Ureter (tissue), 1 donor: ENCODE measurements at regions not wholly inside any gene's neighbourhood (a gene's known extent, or its start where the extent isn't known, plus 50 kb on each side); places are given as distances from the start of the nearest gene placed in this dataset.

ENCODE experiments used
- DNase-seq: peaks from one replicate; pipeline ENCODE4 v3.0.0-alpha.2; 2020; ENCODE audit warnings: low spot score
- donor health status: DM: yes; HTN: yes; CAD: no.

DNA sequence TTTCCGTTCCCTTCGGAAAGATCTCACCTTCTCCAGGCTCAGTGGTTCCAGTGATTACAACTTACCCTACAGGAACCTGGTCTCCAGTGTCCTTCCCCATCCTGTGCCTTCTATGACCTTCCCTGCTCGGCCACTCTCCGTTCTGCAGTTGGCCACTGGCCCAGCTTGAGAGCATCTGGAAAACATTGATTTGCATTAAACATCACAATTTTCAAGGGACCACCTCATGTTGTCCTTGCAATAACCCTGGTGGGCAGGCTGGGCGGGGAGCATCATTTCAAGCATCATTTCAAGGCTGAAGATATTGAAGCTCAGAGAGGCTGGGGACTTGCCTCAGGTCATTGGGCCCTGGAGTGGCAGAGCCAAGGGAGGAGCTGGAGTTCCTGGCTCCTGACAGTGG, 177.4 kb downstream of the SEC61B start:
- no peak for DNase-seq

DNA sequence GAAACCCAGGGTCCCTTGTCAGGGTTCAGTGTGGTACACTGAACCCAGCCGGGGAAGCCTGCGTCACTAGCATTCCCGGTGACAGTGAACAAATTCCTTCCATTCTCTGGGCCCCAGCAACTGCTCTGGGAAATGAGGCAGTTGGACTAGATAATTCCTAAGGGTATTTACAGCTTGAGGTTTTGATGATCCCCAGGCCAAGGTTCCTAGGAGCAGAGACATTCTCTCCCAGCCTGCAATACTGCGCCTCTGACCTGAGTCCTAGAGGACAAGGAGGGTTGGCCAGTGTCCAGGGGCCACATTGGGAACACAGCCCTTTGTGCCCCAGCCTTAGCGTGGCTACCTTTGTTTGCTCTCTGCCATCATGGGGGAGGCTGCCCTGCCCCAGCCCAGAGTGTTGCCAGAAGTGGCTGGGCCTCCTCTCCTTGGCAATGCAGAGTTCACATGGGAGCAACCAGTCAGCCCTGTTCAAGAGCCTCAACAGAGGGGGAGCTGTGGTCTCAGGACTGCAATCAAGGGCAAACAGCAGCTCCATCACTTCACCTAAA, 178.2 kb downstream of the SEC61B start:
- DNase-seq, result no peak

DNA sequence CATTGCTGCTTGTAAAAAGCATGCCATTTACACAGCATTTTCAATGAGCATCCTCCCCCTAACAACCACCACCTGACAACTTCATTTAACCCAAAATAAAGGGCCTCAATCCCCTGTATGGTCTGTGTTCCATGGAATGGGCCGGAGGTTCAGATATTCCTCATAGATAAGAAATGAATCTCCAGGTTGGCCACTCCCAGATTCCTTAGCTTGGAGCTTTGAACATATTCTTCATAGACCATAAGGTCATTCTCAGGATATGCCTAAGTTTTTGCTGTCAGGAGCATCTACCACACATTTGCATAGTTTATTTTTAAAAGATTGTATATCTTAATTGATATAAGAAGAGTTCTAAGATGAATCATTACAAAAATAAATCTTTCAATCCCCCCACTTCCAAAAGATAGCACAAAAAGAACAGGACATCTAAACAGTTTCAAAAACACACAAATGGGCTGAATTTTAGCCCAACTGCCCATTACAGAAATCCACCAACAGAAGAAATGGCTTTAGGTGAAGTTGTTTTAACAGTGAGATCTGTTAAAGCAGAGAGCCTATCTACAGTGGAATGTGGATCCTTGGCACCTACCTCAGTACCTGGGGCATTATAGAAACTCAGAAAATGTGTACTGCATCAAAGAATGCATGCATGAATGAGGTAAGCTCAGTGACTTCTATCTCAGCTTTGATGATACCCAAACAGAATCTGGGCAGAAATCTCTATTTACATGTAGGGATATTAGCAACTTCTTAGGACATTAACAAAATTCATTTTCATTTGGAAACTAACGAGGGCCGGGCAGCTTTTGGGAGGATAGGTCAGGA, 179.8 kb downstream of the SEC61B start:
- DNase-seq, result no peak

DNA sequence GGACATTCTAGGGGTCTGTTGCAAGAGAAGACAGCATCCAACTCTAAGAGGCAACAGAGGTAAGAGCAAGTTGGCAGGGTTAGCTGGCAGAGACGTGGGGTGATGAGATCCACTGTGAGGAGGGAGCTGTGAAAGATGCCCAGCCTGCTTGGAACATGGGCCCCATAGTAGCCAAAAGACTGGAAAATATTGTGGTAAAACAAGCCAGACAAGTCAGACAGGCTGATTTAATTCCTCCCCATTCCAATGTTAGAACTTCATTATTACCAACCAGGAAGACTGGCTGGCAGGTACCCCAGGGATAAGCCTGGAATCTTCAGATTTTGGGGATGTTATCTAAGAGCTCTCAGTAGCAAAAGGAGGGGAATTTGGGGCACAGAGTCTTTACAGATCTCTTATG, 181.3 kb downstream of the SEC61B start:
- DNase-seq, result no peak

DNA sequence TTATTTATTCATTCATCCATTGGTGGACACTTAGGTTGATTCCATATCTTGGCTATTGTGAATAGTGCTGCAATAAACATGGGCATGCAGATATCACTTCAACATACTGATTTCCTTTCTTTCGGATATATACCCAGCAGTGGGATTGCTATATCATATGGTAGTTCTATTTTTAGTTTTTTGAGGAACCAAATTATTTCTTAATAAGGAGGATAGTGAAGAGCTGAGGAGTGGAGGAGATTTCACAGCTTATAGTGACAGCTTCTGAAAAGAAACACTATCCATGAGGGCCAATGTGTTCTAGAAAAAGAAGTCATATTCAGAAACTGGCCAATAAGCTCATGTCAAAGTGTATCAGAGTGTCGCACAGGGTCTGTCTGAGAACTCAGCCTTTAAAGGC, 183.3 kb downstream of the SEC61B start:
- no peak for DNase-seq

DNA sequence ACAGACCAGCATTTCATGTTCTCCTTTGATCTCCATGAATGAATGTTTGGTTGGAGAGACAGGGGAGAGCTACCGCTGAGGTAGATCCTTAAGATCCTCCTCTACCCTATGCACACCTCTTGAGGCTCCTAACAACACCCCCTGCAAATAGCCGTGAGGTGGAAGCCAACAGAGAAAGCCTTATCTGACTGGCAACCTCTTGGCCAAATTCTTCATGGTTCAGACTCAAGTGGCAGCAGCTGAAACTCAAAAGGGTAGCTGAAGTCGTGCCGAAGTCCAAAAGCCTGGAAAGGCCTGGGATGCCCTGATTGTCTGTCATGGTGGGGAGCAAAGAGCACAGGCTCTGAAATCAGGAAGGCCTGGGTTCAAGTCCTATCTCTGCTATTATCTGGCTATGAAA, 184.9 kb downstream of the SEC61B start:
- no peak for DNase-seq

DNA sequence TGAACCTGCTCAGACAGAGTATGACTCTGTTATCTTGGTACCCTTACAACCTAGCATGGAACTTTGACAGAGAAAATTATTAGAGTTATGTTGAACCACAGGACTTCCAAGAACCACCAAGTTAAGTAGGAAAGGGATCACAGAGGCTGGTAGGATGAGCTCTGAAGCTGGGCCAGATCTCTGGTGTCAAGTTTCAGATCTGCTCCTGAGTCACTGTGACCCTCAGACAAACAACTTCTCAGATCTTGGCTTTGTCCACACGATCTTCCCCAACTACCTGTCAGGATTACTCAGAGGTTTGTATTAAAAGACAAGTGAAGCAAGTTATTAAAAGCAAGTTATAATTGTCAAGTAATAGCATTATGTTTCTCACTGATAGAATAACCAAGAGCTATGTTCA, 189.0 kb downstream of the SEC61B start:
- no peak for DNase-seq

DNA sequence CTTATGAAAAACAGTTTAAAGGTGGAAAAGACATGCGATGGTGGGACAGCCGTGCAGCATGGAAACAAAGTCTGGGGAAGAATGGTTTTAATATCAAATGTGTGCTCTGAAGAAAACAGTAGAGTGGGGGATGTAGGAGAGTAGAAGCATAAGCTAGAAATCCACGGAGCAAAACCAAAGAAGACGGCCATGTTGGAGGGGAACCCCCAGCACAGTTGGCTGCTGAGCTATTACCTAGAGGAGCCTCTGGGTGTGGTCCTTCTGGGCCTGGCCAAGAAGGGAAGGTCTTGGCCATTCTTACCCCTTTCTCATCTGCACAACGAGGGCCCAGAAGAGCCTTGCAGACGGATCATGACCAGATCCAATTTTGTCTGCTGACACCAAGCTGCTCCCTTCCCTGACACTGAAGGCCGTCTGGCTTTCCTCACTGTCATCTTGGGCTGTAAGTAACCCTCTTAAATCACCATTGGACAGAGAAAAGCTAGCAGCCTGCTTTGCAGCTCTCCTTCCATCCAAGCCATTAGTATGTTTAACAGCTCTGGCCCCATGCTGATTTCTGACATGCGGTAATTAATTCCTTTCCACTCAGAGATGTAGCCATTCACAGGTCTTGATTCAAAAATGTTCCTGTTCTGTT, 189.5 kb downstream of the SEC61B start:
- no peak for DNase-seq

DNA sequence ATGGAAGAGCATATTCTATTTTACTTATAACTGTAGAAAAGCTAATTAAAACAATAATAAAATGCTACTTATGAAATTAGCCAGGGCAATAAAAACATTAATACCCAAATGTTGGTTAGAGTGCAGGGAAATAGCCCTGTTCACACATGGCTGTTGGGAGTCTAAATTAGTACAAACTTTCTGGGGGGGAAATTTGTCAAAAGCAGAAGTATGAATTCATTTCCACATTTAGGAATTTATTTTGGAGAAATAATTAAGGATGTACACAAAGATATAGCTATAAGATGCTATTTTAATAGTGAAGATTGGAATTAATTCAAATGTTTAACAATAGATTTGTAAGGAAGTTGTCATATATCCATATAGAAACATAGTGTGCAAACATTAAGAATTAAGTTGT, 190.5 kb downstream of the SEC61B start:
- no peak for DNase-seq

DNA sequence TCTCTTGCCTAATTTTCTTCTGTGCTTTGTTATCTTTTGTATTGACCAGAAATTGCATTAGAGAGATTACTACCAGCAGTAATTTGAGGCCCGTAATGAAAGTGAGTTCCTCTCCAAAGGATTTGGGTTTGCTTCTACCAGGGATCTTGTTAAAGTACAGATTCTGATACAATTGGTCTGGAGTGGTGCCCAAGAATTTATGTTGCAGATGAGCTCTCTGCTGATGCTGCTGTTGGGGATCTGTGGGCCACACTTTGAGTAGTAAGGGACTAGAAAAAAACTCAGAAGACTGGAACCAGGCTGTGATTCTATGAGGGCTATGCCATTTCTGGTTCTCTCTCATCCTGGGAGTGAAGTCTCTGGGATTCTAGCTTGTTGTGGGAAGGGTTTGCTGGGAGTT, 192.2 kb downstream of the SEC61B start:
- no peak for DNase-seq

DNA sequence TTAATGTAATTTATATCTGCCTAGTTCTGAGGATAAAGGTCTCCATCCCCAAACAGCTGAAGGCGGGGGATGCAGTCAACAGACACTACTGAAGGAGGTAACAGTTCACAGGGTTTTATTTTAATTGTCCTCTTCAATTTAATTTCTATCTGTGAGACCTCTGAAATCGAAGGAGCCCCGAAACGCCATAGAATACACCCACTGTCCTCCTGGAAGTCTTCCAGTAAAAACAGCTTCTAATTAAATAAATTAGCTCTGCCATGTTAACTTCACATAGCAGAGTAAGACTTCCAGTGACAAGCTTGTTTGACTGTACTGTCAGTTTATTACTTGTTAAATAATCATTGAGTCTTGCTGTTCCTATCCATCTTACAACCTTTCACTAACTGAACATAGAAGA, 193.5 kb downstream of the SEC61B start:
- no peak for DNase-seq

DNA sequence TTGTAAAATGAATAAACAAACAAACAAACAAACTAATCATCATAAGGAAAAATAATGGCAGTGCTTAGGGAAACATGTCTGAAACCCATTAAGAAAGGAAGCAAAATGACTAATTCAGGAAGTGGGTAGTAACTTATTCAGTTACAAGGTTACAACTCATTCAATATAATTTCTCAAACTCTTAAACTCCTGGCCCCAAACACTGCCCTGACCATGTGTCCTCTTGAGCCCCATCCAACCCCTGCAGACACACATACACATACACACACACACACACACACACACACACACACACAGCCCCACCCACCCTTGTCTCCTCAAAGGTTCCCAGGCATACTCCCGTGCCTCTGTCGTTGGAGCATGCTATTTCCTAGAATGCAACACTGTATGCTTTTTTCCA, 193.9 kb downstream of the SEC61B start:
- DNase-seq, result no peak

DNA sequence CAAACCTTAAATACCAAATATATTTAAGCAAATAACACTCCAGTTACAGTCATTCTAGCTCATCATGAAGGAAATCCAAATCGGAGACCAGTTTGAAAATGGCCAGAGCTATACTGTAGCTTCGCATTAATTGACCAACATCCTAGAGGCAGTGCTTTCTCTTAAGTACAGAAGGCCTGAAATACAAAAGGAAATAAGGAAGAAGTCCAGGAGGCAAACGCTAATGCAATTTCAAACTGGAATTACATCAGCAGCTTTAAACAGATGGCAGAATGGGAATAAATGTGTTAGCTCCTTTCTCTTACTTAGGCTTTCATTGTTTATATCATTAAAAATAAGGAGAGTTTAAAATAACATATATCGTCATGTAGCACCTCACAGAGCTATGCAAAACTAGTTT, 197.0 kb downstream of the SEC61B start:
- DNase-seq, result no peak

DNA sequence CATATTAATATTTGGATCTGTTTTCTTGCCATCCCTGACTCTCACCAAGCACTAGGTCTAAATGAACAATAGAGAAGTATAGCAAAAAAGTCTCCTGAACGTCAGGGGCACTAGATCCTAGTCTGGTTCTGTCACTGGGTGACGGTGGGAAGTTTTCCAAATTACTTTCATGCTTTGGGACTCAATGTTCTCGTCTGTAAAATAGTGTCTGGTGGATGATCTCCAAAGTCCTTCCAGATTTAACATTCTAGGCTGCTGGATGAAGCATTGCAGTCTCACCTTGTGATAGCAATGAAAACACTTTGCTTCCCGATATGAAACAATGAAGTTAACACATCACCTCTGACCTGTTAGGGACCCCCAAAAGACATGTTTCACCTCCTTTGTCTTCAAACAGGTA, 199.3 kb downstream of the SEC61B start:
- no peak for DNase-seq

DNA sequence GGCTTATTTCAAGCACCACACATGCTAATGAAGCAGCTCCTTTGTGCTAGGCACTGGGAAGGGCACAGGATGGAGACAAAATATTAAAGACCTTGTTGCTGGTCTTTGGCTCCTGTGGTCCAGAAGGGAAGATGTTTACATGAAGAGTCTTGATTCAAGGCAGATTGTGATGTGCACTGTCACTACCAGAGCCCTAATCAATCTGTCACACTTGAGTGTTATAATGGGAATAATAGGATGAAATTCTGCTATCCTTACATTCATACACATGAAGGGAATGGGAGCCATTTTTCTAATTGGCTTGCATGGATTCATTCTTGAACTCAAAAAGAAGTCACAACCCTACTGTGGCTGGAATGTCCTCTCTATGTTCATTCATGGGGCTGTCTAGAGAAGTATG, 203.0 kb downstream of the SEC61B start:
- DNase-seq, result no peak

DNA sequence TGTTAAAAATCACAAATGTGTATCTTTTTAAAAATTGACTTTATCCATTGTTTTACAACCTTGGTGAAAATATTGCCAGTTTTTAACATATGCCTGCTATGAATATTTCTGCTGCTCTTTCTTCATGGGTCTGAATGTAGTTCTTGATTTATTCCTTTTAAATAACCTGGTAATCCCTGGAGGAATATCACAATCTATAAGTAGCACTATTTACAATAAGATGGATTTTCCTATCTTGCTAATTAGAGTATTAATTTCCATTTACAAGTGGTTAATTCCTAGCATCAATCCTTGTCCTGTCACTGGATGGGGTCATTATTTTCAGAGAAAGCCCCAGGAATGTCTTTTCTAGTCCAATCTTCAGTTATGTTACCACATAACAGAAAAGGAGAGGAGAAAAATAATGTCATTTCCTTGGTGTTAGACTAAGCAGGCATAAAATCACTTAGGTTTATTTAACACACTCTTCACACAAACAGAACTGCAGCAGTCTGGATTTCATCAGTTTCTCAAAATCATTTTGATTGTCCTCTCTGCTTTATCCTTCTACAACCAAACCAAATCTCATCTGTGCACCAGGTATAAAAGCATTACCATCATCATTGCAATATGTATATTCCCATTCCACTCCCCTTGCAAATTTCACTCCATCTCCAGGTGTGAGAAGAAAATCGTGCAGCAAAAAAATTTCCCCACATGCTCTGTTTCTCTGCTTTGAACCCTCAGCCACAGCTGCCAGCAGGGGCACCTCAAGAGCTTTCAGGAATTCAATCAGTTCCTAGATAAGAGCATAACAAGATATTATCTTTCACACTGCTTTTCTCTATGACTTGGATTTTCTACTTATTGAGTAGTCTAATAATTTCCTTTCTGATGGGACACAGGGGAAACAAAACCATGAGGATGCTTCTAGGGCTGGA, 204.1 kb downstream of the SEC61B start:
- DNase-seq, result no peak

DNA sequence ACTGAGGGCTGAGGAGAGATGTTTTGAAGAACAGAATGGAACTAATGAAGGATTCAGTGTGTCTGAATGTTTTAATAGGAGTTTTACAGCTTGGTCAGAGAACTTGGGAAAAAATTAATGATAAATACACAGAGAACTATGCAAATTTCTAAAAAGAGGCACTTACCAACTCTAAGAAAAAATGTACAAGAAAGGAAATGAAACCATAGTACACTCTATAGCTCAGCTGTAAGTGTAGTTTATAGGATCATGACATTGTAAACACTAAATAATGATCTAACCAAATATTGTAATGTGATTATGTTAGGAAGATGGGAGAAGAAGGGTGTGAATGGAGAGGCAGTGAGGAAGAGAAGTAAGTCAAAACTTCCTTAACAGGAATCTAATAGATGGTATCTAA, 205.2 kb downstream of the SEC61B start:
- no peak for DNase-seq

DNA sequence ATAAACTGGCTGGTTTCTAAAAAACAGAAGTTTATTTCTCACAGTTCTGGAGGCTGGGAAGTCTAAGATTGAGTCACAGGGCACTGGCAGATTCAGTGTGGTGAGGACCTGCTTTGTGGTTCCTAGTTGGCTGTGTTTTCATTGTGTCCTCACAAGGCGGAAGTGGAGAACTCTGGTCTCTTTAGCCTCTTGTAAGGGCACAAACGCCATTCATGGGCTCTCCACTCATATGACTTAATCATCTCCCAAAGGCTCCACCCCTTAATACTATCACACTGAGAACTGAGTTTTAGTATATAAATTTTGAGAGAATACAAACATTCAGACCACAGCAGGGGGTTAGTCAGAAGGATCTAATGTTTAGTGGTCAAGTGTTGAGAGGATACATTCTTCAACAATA, 208.2 kb downstream of the SEC61B start:
- no peak for DNase-seq

DNA sequence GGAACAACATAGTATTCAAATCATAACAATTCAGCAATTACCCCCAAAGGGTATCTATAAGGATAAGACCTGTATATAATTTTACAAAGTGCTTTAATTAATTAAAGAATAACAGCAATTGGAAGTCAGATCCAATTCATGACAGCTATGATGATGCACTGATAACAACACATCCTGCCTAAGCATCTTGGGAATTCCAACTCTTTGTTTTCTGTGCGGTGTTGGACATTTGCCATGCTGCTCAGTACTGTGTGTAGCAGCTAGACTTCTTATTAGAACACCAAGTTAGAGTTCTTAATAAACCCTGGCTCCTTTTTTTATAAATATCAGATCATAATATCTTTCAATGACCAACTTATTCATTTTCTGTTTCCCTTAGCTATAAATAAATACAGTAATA, 209.0 kb downstream of the SEC61B start:
- DNase-seq, result no peak

DNA sequence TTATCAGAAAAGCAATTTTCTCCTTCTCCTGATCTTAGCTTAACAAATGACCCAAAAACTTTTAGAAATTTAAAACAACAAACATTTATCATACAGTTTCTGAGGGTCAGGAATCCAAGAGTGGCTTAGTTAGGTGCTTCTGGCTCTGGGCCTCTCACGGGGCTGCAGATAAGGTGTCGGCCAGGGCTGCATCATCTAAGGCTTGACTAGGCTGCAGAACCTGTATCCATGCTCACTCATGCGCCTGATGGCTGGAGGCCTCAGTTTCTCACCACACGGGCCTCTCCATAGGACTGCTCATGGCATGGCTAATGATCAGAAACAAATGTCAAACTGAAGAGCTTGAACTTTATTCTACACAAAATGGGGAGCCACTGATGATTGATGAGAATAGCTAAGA, 210.0 kb downstream of the SEC61B start:
- no peak for DNase-seq

DNA sequence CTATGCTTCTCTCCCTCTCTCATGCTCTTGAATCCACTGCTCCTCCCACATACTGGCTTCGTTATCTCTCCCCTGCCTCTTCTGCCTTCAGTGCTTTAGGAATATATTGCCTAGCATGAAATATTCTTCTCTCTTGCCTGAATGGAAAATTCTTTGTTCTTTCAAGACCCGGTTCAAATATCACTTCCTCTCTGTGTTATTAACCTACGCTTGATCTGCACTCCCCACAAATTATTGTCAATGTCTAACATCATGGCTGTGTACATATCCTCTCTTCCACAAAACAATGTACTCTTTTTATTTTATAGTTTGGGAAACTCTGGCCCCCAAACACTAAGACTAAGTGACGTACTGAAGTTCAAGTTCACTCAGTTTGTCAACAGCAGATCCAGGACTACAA, 211.0 kb downstream of the SEC61B start:
- DNase-seq, result no peak

DNA sequence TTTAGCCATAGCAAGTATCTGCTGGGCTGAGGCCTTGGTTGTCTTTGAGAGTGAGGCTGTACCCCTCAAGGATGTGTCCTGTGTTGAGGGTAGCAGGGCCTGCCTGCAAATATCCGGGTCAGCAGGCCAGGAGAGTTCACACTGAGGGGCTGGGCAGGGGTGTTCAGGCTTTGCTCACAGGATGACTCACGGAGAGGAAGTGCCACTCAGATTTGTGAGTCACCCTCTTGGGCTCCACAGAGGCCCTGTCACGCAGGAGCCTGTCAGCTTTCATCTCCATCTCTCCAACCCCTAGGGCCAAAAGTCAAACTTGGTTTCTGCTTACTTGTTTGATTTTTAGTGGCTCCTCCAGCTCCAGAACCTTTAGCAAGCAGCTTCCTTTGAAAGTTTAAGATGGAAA, 211.5 kb downstream of the SEC61B start:
- peak; percentile 60 for DNase-seq
